DMS 273 (cell line): ENCODE measurements at regions not wholly inside any gene's neighbourhood (a gene's known extent, or its start where the extent isn't known, plus 50 kb on each side); places are given as distances from the start of the nearest gene placed in this dataset.
"Not testable (repeated sequence)": the region's sequence is repeated elsewhere in the genome, so short reads cannot be mapped to it uniquely, and the experiment has no call there.

ENCODE experiments used
- DNase-seq: peaks from one replicate; lab custom pipeline; 2025; ENCODE audit not compliant: unreplicated experiment; lab: John Stamatoyannopoulos, UW

- not testable (repeated sequence) for DNase-seq
Observed at GRCh38 chr14:53242898-53243297, 89.8 kb upstream of the DDHD1 start.

DNA sequence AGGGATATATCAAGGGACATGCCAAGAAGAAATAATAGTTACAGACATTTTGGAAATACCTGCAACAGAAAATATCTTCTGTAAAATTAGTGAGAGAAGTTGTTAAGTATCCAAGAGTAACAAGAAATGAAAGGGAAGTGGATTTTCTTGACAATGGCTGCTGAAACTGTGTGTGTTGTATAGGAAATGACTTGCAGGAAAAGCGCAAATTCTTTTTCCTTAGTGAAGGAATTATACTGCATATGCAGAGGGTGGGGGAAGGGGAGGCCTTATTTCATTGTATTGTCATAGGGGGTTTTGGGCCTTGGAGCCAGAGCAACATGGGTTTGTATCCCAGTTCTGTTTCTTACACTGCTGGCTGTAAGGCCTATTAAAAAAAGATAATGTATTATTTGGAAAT lies 84.4 kb upstream of the DDHD1 start:
- no peak for DNase-seq

DNA sequence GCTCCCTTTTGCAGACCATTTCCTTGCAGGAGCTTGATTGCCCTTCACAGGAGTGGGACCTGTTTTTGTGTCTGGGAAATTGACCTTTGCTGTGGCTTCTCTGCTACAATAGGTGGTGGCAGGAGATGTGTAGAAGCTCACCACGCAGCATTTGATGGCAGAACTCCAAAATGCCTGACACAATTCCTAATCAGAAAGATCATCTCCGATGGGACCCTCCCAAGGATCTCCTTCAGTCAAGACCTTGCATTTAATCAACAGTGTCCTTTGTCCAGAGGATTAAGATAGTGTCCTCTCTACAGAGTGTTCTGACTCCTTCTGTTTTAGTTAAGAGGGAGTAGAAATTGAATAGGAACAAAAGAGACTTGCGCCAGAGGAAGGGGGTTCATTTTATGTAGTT lies 83.6 kb upstream of the DDHD1 start:
- DNase-seq, result no peak

DNA sequence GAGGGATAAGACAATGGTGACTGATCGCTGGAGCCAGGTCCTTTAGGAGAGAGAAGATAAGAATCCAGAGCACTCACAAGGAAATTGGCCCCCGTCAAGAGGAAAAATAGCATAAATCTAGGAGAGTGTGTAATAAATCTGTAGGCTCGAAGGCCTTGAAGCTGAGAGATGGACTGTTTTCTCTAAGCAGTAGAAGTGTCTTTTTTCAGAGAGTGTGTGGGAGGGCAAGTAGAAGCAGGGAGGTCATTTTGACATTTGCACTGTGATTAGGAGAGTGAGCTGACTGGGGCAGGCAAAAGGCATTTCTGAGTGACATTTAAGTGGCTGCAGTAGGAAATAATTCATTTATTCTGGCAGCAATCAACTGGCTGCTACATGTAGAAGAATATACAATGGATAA lies 78.0 kb upstream of the DDHD1 start:
- DNase-seq, result no peak

- no peak for DNase-seq
Observed at GRCh38 chr14:53228966-53229365, 75.8 kb upstream of the DDHD1 start.

DNA sequence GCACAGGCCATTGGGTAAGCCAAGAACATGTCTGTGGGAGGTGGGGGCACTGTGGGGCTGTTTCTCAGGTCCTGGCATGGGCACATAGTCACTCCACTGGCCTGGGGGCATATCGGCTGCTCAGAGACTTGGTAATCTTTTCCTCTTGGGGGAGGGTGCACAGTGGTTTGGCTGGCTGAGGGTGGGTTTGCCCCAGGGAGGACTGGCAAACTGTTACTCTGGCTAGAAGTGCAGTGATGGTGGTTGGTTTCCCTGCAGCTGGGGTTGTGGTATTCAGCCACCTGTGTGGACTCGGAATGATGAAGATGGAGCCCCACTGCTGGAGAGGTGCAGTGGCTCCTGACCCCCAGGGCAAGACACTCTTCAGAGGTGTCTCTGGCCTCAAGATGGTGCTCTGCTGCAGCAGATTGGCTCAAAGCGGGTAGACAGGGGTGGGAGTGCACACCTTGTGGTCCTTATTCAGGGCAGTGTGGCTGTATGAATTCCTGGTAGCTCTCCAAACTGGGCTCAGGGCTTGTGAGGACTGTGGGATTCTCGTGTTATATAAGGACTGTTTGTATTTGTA lies 74.1 kb upstream of the DDHD1 start:
- DNase-seq, result no peak

DNA sequence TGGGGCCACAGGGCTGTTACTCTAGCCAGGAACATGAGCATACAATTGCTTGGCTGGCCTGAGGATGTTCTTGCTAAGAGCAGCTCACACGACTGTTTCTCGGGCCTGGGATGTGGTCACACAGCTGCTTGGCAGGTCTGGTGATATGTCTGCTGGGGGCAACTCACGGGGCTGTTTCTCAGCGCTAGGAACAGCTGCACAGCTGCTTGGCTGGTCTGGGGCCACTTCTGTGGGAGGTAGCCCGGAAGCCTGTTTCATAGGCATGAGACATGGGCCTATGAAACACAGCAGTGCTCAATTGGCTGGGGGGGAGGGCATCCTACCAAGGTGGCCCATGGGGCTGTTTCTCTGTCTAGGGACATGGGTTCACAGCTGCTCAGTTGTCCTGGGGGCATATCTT lies 73.4 kb upstream of the DDHD1 start:
- no peak for DNase-seq

GRCh38 chr14:53220914-53221313 lies 67.8 kb upstream of the DDHD1 start:
- no peak for DNase-seq

GRCh38 chr14:53218161-53218560 lies 65.0 kb upstream of the DDHD1 start:
- no peak for DNase-seq

GRCh38 chr14:53217316-53217994 lies 64.3 kb upstream of the DDHD1 start:
- DNase-seq, result peak; percentile 93

DNA sequence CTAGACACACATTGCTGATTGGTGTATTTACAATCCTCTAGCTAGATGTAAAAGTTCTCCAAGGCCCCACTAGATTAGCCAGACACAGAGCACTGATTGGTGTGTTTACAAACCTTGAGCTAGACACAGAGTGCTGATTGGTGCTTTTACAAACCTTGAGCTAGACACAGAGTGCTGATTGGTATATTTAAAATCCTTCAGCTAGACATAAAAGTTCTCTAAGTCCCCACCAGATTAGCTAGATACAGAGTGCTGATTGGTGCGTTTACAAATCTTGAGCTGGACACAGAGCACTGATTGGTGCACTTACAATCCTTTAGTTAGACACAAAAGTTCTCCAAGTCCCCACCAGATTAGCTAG lies 63.8 kb upstream of the DDHD1 start:
- not testable (repeated sequence) for DNase-seq

DNA sequence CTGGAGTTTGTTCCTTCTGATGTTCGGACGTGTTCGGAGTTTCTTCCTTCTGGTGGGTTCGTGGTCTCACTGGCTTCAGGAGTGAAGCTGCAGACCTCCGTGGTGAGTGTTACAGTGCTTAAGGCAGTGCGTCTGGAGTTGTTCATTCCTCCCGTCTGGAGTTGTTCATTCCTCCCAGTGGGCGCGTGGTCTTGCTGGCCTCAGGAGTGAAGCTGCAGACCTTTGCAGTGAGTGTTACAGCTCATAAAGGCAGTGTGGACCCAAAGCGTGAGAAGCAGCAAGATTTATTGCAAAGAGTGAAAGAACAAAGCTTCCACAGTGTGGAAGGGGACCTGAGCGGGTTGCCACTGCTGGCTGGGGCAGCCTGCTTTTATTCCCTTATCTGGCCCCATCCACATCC lies 63.4 kb upstream of the DDHD1 start:
- DNase-seq, result not testable (repeated sequence)

- DNase-seq, result no peak
Observed at GRCh38 chr14:53215101-53215500, 62.0 kb upstream of the DDHD1 start.

- DNase-seq, result no peak
Observed at GRCh38 chr14:53214384-53214783, 61.3 kb upstream of the DDHD1 start.

- no peak for DNase-seq
Observed at GRCh38 chr14:53213761-53214160, 60.6 kb upstream of the DDHD1 start.

DNA sequence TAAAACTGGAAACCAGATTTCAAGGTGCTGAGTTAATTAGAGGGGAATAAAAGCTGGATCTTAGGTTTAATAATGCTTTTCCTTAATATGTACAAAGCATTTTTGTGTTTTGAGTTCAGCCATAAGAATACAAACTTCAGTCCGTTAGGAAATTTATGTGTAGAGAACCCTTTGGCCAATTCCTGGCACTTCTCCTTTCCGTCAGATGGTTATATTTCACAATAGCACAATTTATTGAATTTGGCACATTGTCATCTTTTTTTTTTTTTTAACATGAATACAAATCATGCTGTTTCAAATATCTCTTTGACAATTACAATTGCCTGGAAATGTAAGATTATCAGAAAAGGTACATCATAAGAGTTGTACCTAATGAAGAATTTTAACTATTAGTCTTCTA lies 56.2 kb upstream of the DDHD1 start:
- no peak for DNase-seq
